ENCODE measurements at regions not wholly inside any gene's neighbourhood (a gene's known extent, or its start where the extent isn't known, plus 50 kb on each side); places are given as distances from the start of the nearest gene placed in this dataset.

DNA sequence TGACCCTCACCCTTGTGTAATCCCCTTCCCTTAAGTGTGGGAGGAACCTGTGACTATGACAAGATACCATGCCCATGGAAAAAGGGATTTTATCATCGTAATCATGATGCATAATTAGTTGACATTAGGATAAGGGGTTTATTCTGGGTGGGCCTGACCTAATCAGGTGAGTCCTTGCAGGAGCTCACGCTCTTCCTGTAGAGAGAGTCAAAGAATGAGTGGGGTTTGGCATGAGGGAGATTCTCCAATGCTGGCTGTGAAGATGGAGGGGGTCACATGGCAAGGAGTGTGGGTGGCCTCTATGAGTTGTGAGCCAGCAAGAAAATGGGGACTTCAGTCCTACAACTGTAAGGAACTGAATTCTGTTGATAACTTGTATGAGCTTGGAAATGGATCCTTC, 342.0 kb upstream of the TSHZ2 start:
- no peak for ATAC-seq
- FAIRE-seq: no peak
- DNase-seq (ENCODE audit: low read depth, low spot score): no peak
- SMC1A ChIA-PET (ENCODE audit: uncharacterized antibody, unreplicated experiment): interaction anchor here (1.0 kb wide), 1 partner anchor 16 kb away, joined by 3 read pairs; no protein-coding TSS in a partner anchor
- Histone ChIP-seq H3K27ac (ENCODE audit: control insufficient read depth, insufficient read depth) (no peak overlapping the region), H3K79me2 (ENCODE audit: control insufficient read depth, insufficient read depth, low read length) (no peaks in the 10 kb centered on the region), H2AFZ (ENCODE audit: control insufficient read depth, low read depth, low read length) (no peak overlapping the region), H3K27me3 (replicated peaks in 1 of 2; ENCODE audit: control insufficient read depth in 2 of 2, insufficient read depth in 2 of 2, low read length in 1 of 2) (no peaks in the 10 kb centered on the region), H3K4me2 (ENCODE audit: control insufficient read depth, insufficient read depth) (no peak overlapping the region), H3K9ac (ENCODE audit: control insufficient read depth, insufficient read depth, low read length) (no peak overlapping the region), H3K4me3 (no peak overlapping the region), H4K20me1 (ENCODE audit: control insufficient read depth, insufficient read depth) (no peaks in the 10 kb centered on the region), H3K36me3 (ENCODE audit: control insufficient read depth in 2 of 2, insufficient read depth in 2 of 2, low read length in 1 of 2) (no peaks in the 10 kb centered on the region), H3K9me3 (replicated peaks; ENCODE audit: control insufficient read depth, insufficient read depth, low read length) (no peaks in the 10 kb centered on the region; the same call in 2 of the 3 replicates), H3K4me1 (ENCODE audit: control insufficient read depth, insufficient read depth, low read length) (no peaks in the 10 kb centered on the region)
- TF ChIP-seq PAX5 (IDR thresholded peaks at IDR 0.05; ENCODE audit: borderline replicate concordance, low read depth, low read length): no peak
- no peak for TF ChIP-seq CHD4 (IDR thresholded peaks at IDR 0.05)
- TF ChIP-seq SIN3A (IDR thresholded peaks at IDR 0.05; ENCODE audit: low read depth, low read length): no peak
- TF ChIP-seq CHD1 (IDR thresholded peaks at IDR 0.05; ENCODE audit: low read depth, low read length): no peak
- TF ChIP-seq EP300 (IDR thresholded peaks at IDR 0.05; ENCODE audit: borderline replicate concordance in 1 of 2, control insufficient read depth in 1 of 2, low read depth in 2 of 2, low read length in 2 of 2): no peak
- TF ChIP-seq, protein P1, sequence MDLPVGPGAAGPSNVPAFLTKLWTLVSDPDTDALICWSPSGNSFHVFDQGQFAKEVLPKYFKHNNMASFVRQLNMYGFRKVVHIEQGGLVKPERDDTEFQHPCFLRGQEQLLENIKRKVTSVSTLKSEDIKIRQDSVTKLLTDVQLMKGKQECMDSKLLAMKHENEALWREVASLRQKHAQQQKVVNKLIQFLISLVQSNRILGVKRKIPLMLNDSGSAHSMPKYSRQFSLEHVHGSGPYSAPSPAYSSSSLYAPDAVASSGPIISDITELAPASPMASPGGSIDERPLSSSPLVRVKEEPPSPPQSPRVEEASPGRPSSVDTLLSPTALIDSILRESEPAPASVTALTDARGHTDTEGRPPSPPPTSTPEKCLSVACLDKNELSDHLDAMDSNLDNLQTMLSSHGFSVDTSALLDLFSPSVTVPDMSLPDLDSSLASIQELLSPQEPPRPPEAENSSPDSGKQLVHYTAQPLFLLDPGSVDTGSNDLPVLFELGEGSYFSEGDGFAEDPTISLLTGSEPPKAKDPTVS (IDR thresholded peaks at IDR 0.05; ENCODE audit: low read depth, low read length): no peak
- no peak for TF ChIP-seq STAT3 (IDR thresholded peaks at IDR 0.05; ENCODE audit: low read depth, low read length)
- in situ Hi-C loops (cut with MboI) (no loop called here), intact Hi-C loops (cut with micrococcal nuclease; ENCODE audit: unreplicated experiment) (no loop called here)
- CTCF ChIA-PET: no interaction called here
- RAD21 ChIA-PET (ENCODE audit: unreplicated experiment): no interaction called here
- POLR2A ChIA-PET: no interaction called here
- no TSS peak for BruUV-seq (replicated peaks)
- 16% methylated on average over 2 of the region's 2 CpGs for WGBS (ENCODE audit: insufficient coverage, insufficient replicate concordance, low lambda C conversion rate, missing lambda C conversion rate)

DNA sequence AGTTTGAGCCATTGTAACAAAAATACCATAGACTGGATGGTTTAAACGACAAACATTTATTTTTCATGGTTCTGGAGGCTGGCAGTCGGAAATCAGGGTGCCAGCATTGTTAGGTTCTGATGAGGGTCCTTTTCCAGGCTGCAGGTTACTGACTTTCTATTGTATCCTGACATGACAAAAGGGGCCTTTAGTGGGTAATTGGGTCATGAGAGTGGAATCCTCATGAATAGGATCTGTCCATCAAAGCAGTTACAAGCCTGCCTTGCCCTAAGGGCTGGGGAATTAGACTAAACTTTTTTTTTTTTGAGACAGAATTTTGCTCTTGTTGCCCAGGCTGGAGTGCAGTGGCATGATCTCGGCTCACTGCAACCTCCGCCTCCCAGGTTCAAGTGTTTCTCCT, 347.9 kb upstream of the TSHZ2 start:
- Histone ChIP-seq H2AFZ (ENCODE audit: control insufficient read depth, low read depth, low read length) (no peak overlapping the region), H3K4me2 (ENCODE audit: control insufficient read depth, insufficient read depth) (no peak overlapping the region), H3K4me1 (ENCODE audit: control insufficient read depth, insufficient read depth, low read length) (no peaks in the 10 kb centered on the region), H3K27me3 (replicated peaks in 1 of 2; ENCODE audit: control insufficient read depth in 2 of 2, insufficient read depth in 2 of 2, low read length in 1 of 2) (no peaks in the 10 kb centered on the region), H3K79me2 (ENCODE audit: control insufficient read depth, insufficient read depth, low read length) (no peaks in the 10 kb centered on the region), H3K9me3 (replicated peaks; ENCODE audit: control insufficient read depth, insufficient read depth, low read length) (no peaks in the 10 kb centered on the region), H3K36me3 (ENCODE audit: control insufficient read depth in 2 of 2, insufficient read depth in 2 of 2, low read length in 1 of 2) (no peaks in the 10 kb centered on the region), H3K9ac (ENCODE audit: control insufficient read depth, insufficient read depth, low read length) (no peak overlapping the region), H4K20me1 (ENCODE audit: control insufficient read depth, insufficient read depth) (no peaks in the 10 kb centered on the region), H3K4me3 (no peak overlapping the region), H3K27ac (ENCODE audit: control insufficient read depth, insufficient read depth) (no peak overlapping the region)
- 26% methylated on average over 4 of the region's 4 CpGs for whole genome bisulfite sequencing (ENCODE audit: insufficient coverage, insufficient replicate concordance, low lambda C conversion rate, missing lambda C conversion rate)
- CTCF ChIA-PET: no interaction called here
- RAD21 ChIA-PET (ENCODE audit: unreplicated experiment): no interaction called here
- DNase-seq (ENCODE audit: low read depth, low spot score) (no peak), FAIRE-seq (no peak), ATAC-seq (no peak)
- intact Hi-C loops (cut with micrococcal nuclease; ENCODE audit: unreplicated experiment): no loop called here
- SMC1A ChIA-PET (ENCODE audit: uncharacterized antibody, unreplicated experiment): no interaction called here
- no TSS peak for BruUV-seq (replicated peaks)
- in situ Hi-C loops (cut with MboI): no loop called here
- POLR2A ChIA-PET: no interaction called here
- TF ChIP-seq, protein P2, sequence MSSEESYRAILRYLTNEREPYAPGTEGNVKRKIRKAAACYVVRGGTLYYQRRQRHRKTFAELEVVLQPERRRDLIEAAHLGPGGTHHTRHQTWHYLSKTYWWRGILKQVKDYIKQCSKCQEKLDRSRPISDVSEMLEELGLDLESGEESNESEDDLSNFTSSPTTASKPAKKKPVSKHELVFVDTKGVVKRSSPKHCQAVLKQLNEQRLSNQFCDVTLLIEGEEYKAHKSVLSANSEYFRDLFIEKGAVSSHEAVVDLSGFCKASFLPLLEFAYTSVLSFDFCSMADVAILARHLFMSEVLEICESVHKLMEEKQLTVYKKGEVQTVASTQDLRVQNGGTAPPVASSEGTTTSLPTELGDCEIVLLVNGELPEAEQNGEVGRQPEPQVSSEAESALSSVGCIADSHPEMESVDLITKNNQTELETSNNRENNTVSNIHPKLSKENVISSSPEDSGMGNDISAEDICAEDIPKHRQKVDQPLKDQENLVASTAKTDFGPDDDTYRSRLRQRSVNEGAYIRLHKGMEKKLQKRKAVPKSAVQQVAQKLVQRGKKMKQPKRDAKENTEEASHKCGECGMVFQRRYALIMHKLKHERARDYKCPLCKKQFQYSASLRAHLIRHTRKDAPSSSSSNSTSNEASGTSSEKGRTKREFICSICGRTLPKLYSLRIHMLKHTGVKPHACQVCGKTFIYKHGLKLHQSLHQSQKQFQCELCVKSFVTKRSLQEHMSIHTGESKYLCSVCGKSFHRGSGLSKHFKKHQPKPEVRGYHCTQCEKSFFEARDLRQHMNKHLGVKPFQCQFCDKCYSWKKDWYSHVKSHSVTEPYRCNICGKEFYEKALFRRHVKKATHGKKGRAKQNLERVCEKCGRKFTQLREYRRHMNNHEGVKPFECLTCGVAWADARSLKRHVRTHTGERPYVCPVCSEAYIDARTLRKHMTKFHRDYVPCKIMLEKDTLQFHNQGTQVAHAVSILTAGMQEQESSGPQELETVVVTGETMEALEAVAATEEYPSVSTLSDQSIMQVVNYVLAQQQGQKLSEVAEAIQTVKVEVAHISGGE (CRISPR knock-in tag; IDR thresholded peaks at IDR 0.05): no peak
- TF ChIP-seq BACH1 (IDR thresholded peaks at IDR 0.05; ENCODE audit: borderline replicate concordance) (no peak), SMAD5 (IDR thresholded peaks at IDR 0.05; ENCODE audit: low read depth) (no peak)
- TF ChIP-seq, protein P3, sequence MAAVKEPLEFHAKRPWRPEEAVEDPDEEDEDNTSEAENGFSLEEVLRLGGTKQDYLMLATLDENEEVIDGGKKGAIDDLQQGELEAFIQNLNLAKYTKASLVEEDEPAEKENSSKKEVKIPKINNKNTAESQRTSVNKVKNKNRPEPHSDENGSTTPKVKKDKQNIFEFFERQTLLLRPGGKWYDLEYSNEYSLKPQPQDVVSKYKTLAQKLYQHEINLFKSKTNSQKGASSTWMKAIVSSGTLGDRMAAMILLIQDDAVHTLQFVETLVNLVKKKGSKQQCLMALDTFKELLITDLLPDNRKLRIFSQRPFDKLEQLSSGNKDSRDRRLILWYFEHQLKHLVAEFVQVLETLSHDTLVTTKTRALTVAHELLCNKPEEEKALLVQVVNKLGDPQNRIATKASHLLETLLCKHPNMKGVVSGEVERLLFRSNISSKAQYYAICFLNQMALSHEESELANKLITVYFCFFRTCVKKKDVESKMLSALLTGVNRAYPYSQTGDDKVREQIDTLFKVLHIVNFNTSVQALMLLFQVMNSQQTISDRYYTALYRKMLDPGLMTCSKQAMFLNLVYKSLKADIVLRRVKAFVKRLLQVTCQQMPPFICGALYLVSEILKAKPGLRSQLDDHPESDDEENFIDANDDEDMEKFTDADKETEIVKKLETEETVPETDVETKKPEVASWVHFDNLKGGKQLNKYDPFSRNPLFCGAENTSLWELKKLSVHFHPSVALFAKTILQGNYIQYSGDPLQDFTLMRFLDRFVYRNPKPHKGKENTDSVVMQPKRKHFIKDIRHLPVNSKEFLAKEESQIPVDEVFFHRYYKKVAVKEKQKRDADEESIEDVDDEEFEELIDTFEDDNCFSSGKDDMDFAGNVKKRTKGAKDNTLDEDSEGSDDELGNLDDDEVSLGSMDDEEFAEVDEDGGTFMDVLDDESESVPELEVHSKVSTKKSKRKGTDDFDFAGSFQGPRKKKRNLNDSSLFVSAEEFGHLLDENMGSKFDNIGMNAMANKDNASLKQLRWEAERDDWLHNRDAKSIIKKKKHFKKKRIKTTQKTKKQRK (IDR thresholded peaks at IDR 0.05; ENCODE audit: low read depth, low read length): no peak

All from GM12878 (cell line).